ENCODE measurements at regions not wholly inside any gene's neighbourhood (a gene's known extent, or its start where the extent isn't known, plus 50 kb on each side); places are given as distances from the start of the nearest gene placed in this dataset.

DNA sequence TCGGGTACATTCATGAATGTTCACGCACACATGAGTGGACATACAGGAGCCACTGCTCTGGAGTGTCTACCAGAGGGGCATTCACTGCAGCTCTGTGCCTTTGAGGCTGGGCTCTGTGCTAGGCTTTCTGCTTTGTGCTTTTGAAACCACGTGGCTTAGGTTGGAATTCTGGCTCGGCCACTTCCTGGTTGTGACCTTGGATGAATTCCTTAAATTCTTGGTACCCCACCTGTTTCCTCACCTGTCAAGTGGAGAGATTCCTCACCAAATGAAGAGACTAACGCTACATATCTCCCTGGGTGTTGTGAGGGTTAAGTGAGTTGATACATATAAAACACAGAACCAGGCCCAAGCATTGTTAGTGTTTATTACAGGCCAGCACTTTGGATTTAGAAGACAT lies 842.8 kb downstream of the VRK1 start:
- TF ChIP-seq POLR2AphosphoS5 (IDR thresholded peaks at IDR 0.05) (no peak), EP300 (IDR thresholded peaks at IDR 0.05) (no peak), POLR2A (IDR thresholded peaks at IDR 0.05) (no peak)
- TF ChIP-seq, protein P1, sequence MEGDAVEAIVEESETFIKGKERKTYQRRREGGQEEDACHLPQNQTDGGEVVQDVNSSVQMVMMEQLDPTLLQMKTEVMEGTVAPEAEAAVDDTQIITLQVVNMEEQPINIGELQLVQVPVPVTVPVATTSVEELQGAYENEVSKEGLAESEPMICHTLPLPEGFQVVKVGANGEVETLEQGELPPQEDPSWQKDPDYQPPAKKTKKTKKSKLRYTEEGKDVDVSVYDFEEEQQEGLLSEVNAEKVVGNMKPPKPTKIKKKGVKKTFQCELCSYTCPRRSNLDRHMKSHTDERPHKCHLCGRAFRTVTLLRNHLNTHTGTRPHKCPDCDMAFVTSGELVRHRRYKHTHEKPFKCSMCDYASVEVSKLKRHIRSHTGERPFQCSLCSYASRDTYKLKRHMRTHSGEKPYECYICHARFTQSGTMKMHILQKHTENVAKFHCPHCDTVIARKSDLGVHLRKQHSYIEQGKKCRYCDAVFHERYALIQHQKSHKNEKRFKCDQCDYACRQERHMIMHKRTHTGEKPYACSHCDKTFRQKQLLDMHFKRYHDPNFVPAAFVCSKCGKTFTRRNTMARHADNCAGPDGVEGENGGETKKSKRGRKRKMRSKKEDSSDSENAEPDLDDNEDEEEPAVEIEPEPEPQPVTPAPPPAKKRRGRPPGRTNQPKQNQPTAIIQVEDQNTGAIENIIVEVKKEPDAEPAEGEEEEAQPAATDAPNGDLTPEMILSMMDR (IDR thresholded peaks at IDR 0.05), result no peak
